ENCODE measurements at regions not wholly inside any gene's neighbourhood (a gene's known extent, or its start where the extent isn't known, plus 50 kb on each side); places are given as distances from the start of the nearest gene placed in this dataset.

DNA sequence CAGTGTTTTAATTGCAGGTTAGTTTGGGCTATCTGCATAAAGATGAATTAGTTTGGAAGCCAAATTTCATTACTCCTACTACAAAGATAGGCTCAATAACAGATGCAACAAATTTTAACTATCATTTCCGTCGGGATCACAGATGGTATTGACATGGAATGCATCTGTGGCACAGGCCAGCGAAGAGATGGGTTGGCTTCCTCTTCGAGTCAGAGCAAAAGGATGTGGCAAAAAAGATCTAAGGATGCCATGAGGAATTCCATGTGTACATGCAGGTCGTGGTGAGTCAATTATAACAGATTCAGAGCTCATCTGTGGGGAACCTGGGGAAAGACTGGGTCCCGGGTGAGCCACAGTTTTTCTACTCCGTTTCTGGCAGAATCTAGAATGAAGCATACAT, 83.0 kb upstream of the CITED2 start:
- TF ChIP-seq ZNF274 (IDR thresholded peaks at IDR 0.05; ENCODE audit: low read depth, low read length): no peak
- TF ChIP-seq SUZ12 (IDR thresholded peaks at IDR 0.05; ENCODE audit: extremely low read depth, insufficient read depth, insufficient read length): no peak
- no peak for TF ChIP-seq YY1 (IDR thresholded peaks at IDR 0.05; ENCODE audit: insufficient read depth, insufficient read length)
- H3K9me3 ChIP-seq (ENCODE audit: insufficient read depth, low read length): no peaks in the 10 kb centered on the region
- no peak overlapping the region for H3K9ac ChIP-seq (ENCODE audit: insufficient read length, low read depth)
- no peak for DNase-seq (ENCODE audit: low read depth, low spot score)
- no peaks in the 10 kb centered on the region for H3K36me3 ChIP-seq (ENCODE audit: insufficient read depth, insufficient read length, low read length)
- H3K4me1 ChIP-seq (ENCODE audit: insufficient read depth, insufficient read length): no peaks in the 10 kb centered on the region
- H3K27me3 ChIP-seq (ENCODE audit: insufficient read depth, insufficient read length): no peaks in the 10 kb centered on the region
- no peak overlapping the region for H3K4me3 ChIP-seq (ENCODE audit: insufficient read length, low read depth)

DNA sequence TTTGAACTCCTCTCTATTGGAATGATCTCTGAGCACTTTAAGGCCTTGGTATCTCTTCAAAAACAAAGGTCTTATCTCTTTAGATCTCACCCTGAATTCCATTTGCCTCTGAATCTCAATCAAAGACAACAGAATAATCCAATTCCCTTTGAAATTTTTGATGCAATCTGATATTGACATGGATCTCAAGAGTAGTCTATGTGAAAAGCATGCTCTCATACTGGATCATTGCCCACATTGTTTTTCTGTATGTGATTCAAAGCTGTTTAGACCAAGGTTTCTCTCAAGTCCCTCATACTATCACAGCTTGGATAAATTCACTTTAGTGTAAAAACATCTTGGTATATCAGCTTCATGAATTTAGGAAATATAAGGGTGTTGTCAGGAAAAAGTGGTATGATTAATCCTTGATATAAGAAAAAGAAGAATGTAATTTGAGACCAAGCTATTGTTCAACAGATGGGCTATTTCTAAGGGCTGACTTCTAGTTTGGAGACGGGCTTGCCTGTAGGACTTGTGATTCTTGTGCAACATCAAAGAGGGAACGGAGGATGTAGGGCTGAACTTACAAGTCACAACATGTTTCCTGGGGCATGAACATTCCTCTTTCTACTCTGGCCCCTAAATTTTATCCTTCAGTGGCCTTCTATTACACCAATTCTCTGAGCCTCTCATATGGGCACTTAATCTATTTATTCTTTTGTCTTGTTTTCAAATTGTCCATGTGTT, 77.9 kb upstream of the CITED2 start:
- H3K4me3 ChIP-seq (ENCODE audit: insufficient read length, low read depth): no peak overlapping the region
- no peaks in the 10 kb centered on the region for H3K27me3 ChIP-seq (ENCODE audit: insufficient read depth, insufficient read length)
- H3K9me3 ChIP-seq (ENCODE audit: insufficient read depth, low read length): no peaks in the 10 kb centered on the region
- H3K36me3 ChIP-seq (ENCODE audit: insufficient read depth, insufficient read length, low read length): no peaks in the 10 kb centered on the region
- no peak overlapping the region for H3K9ac ChIP-seq (ENCODE audit: insufficient read length, low read depth)
- TF ChIP-seq ZNF274 (IDR thresholded peaks at IDR 0.05; ENCODE audit: low read depth, low read length) (no peak), YY1 (IDR thresholded peaks at IDR 0.05; ENCODE audit: insufficient read depth, insufficient read length) (no peak), SUZ12 (IDR thresholded peaks at IDR 0.05; ENCODE audit: extremely low read depth, insufficient read depth, insufficient read length) (no peak)
- no peak for DNase-seq (ENCODE audit: low read depth, low spot score)
- H3K4me1 ChIP-seq (ENCODE audit: insufficient read depth, insufficient read length): no peaks in the 10 kb centered on the region

DNA sequence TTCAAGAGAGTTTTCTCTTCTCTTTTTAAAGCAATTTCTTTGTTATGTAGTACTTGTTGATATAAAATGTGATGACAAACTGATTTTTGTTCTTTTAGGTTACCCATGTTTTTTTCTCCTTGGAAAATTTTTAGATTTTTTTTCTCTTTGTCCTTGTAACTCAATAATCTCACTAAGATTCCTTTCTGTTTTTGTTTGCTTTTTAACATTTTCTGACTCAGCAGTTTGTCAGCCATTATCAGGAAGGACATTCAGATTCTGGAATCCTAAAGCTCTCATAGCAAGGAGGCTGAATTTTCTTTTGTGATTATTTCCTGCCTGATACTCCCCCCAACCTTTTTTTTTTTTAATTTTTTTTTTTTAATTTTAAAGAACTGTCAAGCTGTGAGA, 75.2 kb upstream of the CITED2 start:
- Histone ChIP-seq H3K4me3 (ENCODE audit: insufficient read length, low read depth) (no peak overlapping the region), H3K9me3 (ENCODE audit: insufficient read depth, low read length) (no peaks in the 10 kb centered on the region), H3K9ac (ENCODE audit: insufficient read length, low read depth) (no peak overlapping the region)

DNA sequence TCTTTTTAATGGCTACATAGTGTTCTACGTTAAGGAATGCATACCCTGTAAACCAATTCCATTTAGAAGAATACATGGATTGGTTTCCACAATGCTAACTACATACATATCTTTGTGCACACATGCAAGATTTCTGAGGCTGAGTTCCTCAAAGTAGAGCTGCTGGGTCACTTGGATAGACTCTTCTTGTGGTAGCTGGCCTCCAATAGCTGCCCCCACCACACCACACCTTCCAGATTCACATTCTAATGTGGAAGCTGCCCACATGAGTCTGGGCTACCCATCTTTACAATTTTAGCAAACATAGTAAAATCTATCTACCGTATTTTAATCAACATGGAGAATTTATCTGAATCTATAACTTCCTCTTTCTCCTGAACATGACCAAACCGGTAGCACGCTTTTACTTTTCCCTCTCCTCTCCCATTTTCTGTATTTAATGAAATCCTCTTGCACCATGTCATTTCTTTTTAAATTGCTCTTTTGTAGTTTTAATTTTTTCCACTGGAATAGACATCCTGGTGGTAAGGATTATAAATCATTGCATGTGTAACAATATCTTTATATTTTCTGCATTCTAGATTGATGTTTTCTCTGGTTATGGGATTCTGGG, 74.7 kb upstream of the CITED2 start:
- Histone ChIP-seq H3K9ac (ENCODE audit: insufficient read length, low read depth) (no peak overlapping the region), H3K36me3 (ENCODE audit: insufficient read depth, insufficient read length, low read length) (no peaks in the 10 kb centered on the region), H3K4me3 (ENCODE audit: insufficient read length, low read depth) (no peak overlapping the region), H3K9me3 (ENCODE audit: insufficient read depth, low read length) (no peaks in the 10 kb centered on the region), H3K4me1 (ENCODE audit: insufficient read depth, insufficient read length) (no peaks in the 10 kb centered on the region), H3K27me3 (ENCODE audit: insufficient read depth, insufficient read length) (no peaks in the 10 kb centered on the region)
- DNase-seq (ENCODE audit: low read depth, low spot score): no peak
- TF ChIP-seq SUZ12 (IDR thresholded peaks at IDR 0.05; ENCODE audit: extremely low read depth, insufficient read depth, insufficient read length) (no peak), ZNF274 (IDR thresholded peaks at IDR 0.05; ENCODE audit: low read depth, low read length) (no peak), YY1 (IDR thresholded peaks at IDR 0.05; ENCODE audit: insufficient read depth, insufficient read length) (no peak)

More for the DNA sequence above, 75.2 kb upstream of the CITED2 start:
- H3K4me1 ChIP-seq (ENCODE audit: insufficient read depth, insufficient read length): no peaks in the 10 kb centered on the region
- no peak for DNase-seq (ENCODE audit: low read depth, low spot score)
- H3K27me3 ChIP-seq (ENCODE audit: insufficient read depth, insufficient read length): no peaks in the 10 kb centered on the region
- no peaks in the 10 kb centered on the region for H3K36me3 ChIP-seq (ENCODE audit: insufficient read depth, insufficient read length, low read length)
- TF ChIP-seq YY1 (IDR thresholded peaks at IDR 0.05; ENCODE audit: insufficient read depth, insufficient read length) (no peak), SUZ12 (IDR thresholded peaks at IDR 0.05; ENCODE audit: extremely low read depth, insufficient read depth, insufficient read length) (no peak), ZNF274 (IDR thresholded peaks at IDR 0.05; ENCODE audit: low read depth, low read length) (no peak)

DNA sequence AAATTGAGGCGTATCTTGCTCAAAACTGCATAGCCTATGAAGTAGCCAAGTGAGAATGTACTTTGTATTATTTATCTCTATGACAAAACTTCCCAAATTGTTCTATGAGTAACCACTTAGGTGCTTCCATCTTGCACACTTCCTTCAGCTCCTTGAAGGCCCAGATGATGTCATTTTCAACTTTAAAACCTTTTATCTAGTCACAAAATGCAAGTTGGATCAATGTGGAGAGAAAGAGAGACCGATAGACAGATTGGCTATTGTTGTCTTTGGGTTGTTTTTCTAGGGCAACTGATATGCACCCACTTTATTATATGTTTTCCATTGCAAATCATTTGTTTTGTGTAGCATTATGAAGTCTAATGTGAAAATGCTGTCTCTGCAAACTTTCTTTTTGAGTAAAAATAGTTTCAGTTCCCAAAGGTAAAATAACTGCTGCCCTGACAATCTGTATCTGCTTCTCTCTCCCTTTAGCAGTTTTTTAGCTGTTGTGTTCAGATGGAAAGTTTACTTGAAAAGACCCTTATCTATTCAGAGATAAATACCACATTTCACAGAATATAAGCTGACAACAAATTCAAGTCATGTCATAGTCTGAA, 73.7 kb upstream of the CITED2 start:
- no peak for TF ChIP-seq SUZ12 (IDR thresholded peaks at IDR 0.05; ENCODE audit: extremely low read depth, insufficient read depth, insufficient read length)
- Histone ChIP-seq H3K27me3 (ENCODE audit: insufficient read depth, insufficient read length) (no peaks in the 10 kb centered on the region), H3K4me3 (ENCODE audit: insufficient read length, low read depth) (no peak overlapping the region), H3K9ac (ENCODE audit: insufficient read length, low read depth) (no peak overlapping the region), H3K36me3 (ENCODE audit: insufficient read depth, insufficient read length, low read length) (no peaks in the 10 kb centered on the region), H3K9me3 (ENCODE audit: insufficient read depth, low read length) (no peaks in the 10 kb centered on the region), H3K4me1 (ENCODE audit: insufficient read depth, insufficient read length) (no peaks in the 10 kb centered on the region)
- no peak for DNase-seq (ENCODE audit: low read depth, low spot score)

DNA sequence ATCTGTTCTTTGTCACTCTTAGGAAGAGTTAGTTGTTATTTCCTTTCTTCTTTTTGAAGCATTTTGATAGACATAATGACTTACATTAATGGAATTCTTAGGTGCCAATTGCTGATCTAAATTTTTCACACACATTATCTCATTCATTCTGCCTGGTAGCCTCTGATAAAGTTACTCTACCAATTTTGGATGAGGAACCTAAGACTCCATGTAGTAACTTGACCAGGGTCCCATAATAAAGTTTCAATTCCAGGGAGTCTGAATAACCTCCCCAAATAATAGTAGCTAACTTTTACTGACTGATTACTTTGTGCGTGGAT, 73.2 kb upstream of the CITED2 start:
- Histone ChIP-seq H3K9ac (ENCODE audit: insufficient read length, low read depth) (no peak overlapping the region), H3K36me3 (ENCODE audit: insufficient read depth, insufficient read length, low read length) (no peaks in the 10 kb centered on the region), H3K4me1 (ENCODE audit: insufficient read depth, insufficient read length) (no peaks in the 10 kb centered on the region), H3K4me3 (ENCODE audit: insufficient read length, low read depth) (no peak overlapping the region), H3K9me3 (ENCODE audit: insufficient read depth, low read length) (no peaks in the 10 kb centered on the region), H3K27me3 (ENCODE audit: insufficient read depth, insufficient read length) (no peaks in the 10 kb centered on the region)
- DNase-seq (ENCODE audit: low read depth, low spot score): no peak
- TF ChIP-seq YY1 (IDR thresholded peaks at IDR 0.05; ENCODE audit: insufficient read depth, insufficient read length) (no peak), ZNF274 (IDR thresholded peaks at IDR 0.05; ENCODE audit: low read depth, low read length) (no peak), SUZ12 (IDR thresholded peaks at IDR 0.05; ENCODE audit: extremely low read depth, insufficient read depth, insufficient read length) (no peak)

DNA sequence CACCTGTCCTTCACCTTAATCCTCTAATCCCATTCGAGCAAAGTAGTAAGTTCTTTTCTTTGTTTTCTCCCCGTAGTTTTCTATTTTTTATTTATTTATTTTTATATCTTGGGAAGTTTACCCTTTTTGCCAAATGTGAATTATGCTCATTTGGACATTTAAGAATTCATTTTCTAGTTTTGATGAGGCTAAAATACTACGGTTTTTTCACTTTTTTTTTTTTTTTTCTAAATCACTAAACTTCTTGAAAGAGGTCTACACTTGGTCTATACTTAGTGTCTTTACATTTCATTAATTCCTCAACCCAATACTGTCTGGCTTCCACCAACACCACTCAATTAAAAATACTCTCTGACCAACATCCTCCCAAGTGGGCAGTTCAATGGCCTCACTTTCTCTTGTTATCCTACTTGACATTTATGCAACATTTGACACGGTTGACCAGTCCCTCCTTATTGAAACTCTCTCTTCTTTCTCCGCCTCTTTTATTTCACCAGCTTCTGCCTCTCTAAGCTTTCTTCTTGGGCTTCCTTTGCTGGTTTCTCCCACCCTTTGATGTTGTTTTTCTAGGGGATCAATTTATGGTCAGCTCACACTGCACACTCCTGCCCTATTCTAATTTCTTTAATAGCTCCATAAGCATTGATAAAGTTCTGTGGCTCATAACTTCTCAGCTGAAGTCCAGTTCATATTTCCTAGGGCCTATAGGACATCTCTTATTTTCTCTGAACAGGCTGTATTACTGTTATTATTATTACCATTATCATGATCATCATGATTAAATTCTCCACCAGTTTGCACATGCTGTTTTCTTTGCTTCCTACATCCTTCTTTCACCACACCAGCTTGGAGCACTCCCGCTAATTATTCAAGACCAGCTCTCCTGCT, 72.6 kb upstream of the CITED2 start:
- Histone ChIP-seq H3K27me3 (ENCODE audit: insufficient read depth, insufficient read length) (no peaks in the 10 kb centered on the region), H3K4me1 (ENCODE audit: insufficient read depth, insufficient read length) (no peaks in the 10 kb centered on the region), H3K9me3 (ENCODE audit: insufficient read depth, low read length) (no peaks in the 10 kb centered on the region), H3K4me3 (ENCODE audit: insufficient read length, low read depth) (no peak overlapping the region), H3K9ac (ENCODE audit: insufficient read length, low read depth) (no peak overlapping the region), H3K36me3 (ENCODE audit: insufficient read depth, insufficient read length, low read length) (no peaks in the 10 kb centered on the region)
- DNase-seq (ENCODE audit: low read depth, low spot score): no peak
- TF ChIP-seq YY1 (IDR thresholded peaks at IDR 0.05; ENCODE audit: insufficient read depth, insufficient read length) (no peak), SUZ12 (IDR thresholded peaks at IDR 0.05; ENCODE audit: extremely low read depth, insufficient read depth, insufficient read length) (no peak), ZNF274 (IDR thresholded peaks at IDR 0.05; ENCODE audit: low read depth, low read length) (no peak)
